ENCODE measurements at regions not wholly inside any gene's neighbourhood (a gene's known extent, or its start where the extent isn't known, plus 50 kb on each side); places are given as distances from the start of the nearest gene placed in this dataset.
"Not testable (repeated sequence)": the region's sequence is repeated elsewhere in the genome, so short reads cannot be mapped to it uniquely, and the experiment has no call there.

GRCh38 chr7:9507290-9507689 lies 1073.9 kb downstream of the NXPH1 start:
- Histone ChIP-seq H3K9ac (no peak overlapping the region), H3K4me3 (no peak overlapping the region), H3K4me2 (no peak overlapping the region), H3K27me3 (no peaks in the 10 kb centered on the region), H4K20me1 (no peaks in the 10 kb centered on the region), H3K27ac (no peak overlapping the region), H3K4me1 (no peaks in the 10 kb centered on the region), H3K36me3 (no peaks in the 10 kb centered on the region), H3K9me3 (no peaks in the 10 kb centered on the region)
- TF ChIP-seq Cebpa-rat (IDR thresholded peaks at IDR 0.05), result no peak

- no peak overlapping the region for H3K9ac ChIP-seq
- H3K9me3 ChIP-seq, result no peaks in the 10 kb centered on the region
Observed at GRCh38 chr7:9516662-9517061, 1083.3 kb downstream of the NXPH1 start.

GRCh38 chr7:9523579-9523978 lies 1090.2 kb downstream of the NXPH1 start:
- H3K4me2 ChIP-seq, result no peak overlapping the region
- no peak for TF ChIP-seq Cebpa-rat (IDR thresholded peaks at IDR 0.05)
- H3K27ac ChIP-seq, result no peak overlapping the region
- no peaks in the 10 kb centered on the region for H3K9me3 ChIP-seq
- H3K27me3 ChIP-seq, result no peaks in the 10 kb centered on the region
- no peak overlapping the region for H3K4me3 ChIP-seq
- no peaks in the 10 kb centered on the region for H3K4me1 ChIP-seq
- H3K9ac ChIP-seq, result no peak overlapping the region
- H3K36me3 ChIP-seq, result no peaks in the 10 kb centered on the region
- H4K20me1 ChIP-seq, result no peaks in the 10 kb centered on the region

More at GRCh38 chr7:9516662-9517061, 1083.3 kb downstream of the NXPH1 start:
- H3K4me1 ChIP-seq, result no peaks in the 10 kb centered on the region
- no peak overlapping the region for H3K4me2 ChIP-seq
- no peaks in the 10 kb centered on the region for H3K27me3 ChIP-seq
- H4K20me1 ChIP-seq, result no peaks in the 10 kb centered on the region
- no peaks in the 10 kb centered on the region for H3K36me3 ChIP-seq
- TF ChIP-seq Cebpa-rat (IDR thresholded peaks at IDR 0.05), result no peak
- H3K27ac ChIP-seq, result no peak overlapping the region
- no peak overlapping the region for H3K4me3 ChIP-seq

GRCh38 chr7:9552431-9552830 lies 1119.0 kb downstream of the NXPH1 start:
- not testable (repeated sequence) for H3K9me3 ChIP-seq, H3K9ac ChIP-seq, H3K4me1 ChIP-seq, H3K27ac ChIP-seq, H3K4me3 ChIP-seq, H3K27me3 ChIP-seq, H3K4me2 ChIP-seq, H3K36me3 ChIP-seq, H4K20me1 ChIP-seq

GRCh38 chr7:9557853-9558252 lies 1124.4 kb downstream of the NXPH1 start:
- no peaks in the 10 kb centered on the region for H3K4me1 ChIP-seq
- H3K27me3 ChIP-seq, result no peaks in the 10 kb centered on the region
- no peak for TF ChIP-seq Cebpa-rat (IDR thresholded peaks at IDR 0.05)
- H3K4me3 ChIP-seq, result no peak overlapping the region
- H3K36me3 ChIP-seq, result no peaks in the 10 kb centered on the region
- H4K20me1 ChIP-seq, result no peaks in the 10 kb centered on the region
- H3K27ac ChIP-seq, result no peak overlapping the region
- no peak overlapping the region for H3K4me2 ChIP-seq
- H3K9me3 ChIP-seq, result no peaks in the 10 kb centered on the region
- no peak overlapping the region for H3K9ac ChIP-seq

GRCh38 chr7:9575716-9576115 lies 1142.3 kb downstream of the NXPH1 start:
- Histone ChIP-seq H3K4me2 (no peak overlapping the region), H3K36me3 (no peaks in the 10 kb centered on the region), H3K27me3 (no peaks in the 10 kb centered on the region), H4K20me1 (no peaks in the 10 kb centered on the region), H3K9ac (no peak overlapping the region), H3K4me3 (no peak overlapping the region), H3K4me1 (no peaks in the 10 kb centered on the region), H3K27ac (no peak overlapping the region), H3K9me3 (no peaks in the 10 kb centered on the region)
- no peak for TF ChIP-seq Cebpa-rat (IDR thresholded peaks at IDR 0.05)

GRCh38 chr7:9582824-9583223 lies 1149.4 kb downstream of the NXPH1 start:
- Histone ChIP-seq H4K20me1 (no peaks in the 10 kb centered on the region), H3K4me2 (no peak overlapping the region), H3K4me1 (no peaks in the 10 kb centered on the region), H3K4me3 (no peak overlapping the region), H3K9me3 (no peaks in the 10 kb centered on the region), H3K27me3 (no peaks in the 10 kb centered on the region), H3K27ac (no peak overlapping the region), H3K9ac (no peak overlapping the region), H3K36me3 (no peaks in the 10 kb centered on the region)
- TF ChIP-seq Cebpa-rat (IDR thresholded peaks at IDR 0.05), result no peak

GRCh38 chr7:9598411-9598810 lies 1165.0 kb downstream of the NXPH1 start:
- H3K4me2 ChIP-seq, result no peak overlapping the region
- no peak overlapping the region for H3K4me3 ChIP-seq
- no peaks in the 10 kb centered on the region for H4K20me1 ChIP-seq
- H3K27me3 ChIP-seq, result no peaks in the 10 kb centered on the region
- no peaks in the 10 kb centered on the region for H3K4me1 ChIP-seq
- H3K36me3 ChIP-seq, result no peaks in the 10 kb centered on the region
- H3K9ac ChIP-seq, result no peak overlapping the region
- no peak overlapping the region for H3K27ac ChIP-seq
- no peak for TF ChIP-seq Cebpa-rat (IDR thresholded peaks at IDR 0.05)
- no peaks in the 10 kb centered on the region for H3K9me3 ChIP-seq

- Histone ChIP-seq H3K36me3 (no peaks in the 10 kb centered on the region), H3K4me3 (no peak overlapping the region), H3K9ac (no peak overlapping the region), H3K27me3 (no peaks in the 10 kb centered on the region), H3K9me3 (no peaks in the 10 kb centered on the region), H3K4me1 (no peaks in the 10 kb centered on the region), H3K27ac (no peak overlapping the region), H4K20me1 (no peaks in the 10 kb centered on the region), H3K4me2 (no peak overlapping the region)
- no peak for TF ChIP-seq Cebpa-rat (IDR thresholded peaks at IDR 0.05)
Observed at GRCh38 chr7:9600974-9601373, 1167.6 kb downstream of the NXPH1 start.

GRCh38 chr7:9603291-9603690 lies 1169.9 kb downstream of the NXPH1 start:
- Histone ChIP-seq H3K4me2 (no peak overlapping the region), H3K36me3 (no peaks in the 10 kb centered on the region), H4K20me1 (no peaks in the 10 kb centered on the region), H3K4me1 (no peaks in the 10 kb centered on the region), H3K9ac (no peak overlapping the region), H3K9me3 (no peaks in the 10 kb centered on the region), H3K4me3 (no peak overlapping the region), H3K27me3 (no peaks in the 10 kb centered on the region), H3K27ac (no peak overlapping the region)
- TF ChIP-seq Cebpa-rat (IDR thresholded peaks at IDR 0.05), result no peak

GRCh38 chr7:9608560-9608959 lies 1175.2 kb downstream of the NXPH1 start:
- Histone ChIP-seq H3K9me3 (no peaks in the 10 kb centered on the region), H3K36me3 (no peaks in the 10 kb centered on the region), H3K27ac (no peak overlapping the region), H3K27me3 (no peaks in the 10 kb centered on the region), H3K4me2 (no peak overlapping the region), H3K4me1 (no peaks in the 10 kb centered on the region), H3K9ac (no peak overlapping the region), H3K4me3 (no peak overlapping the region), H4K20me1 (no peaks in the 10 kb centered on the region)
- no peak for TF ChIP-seq Cebpa-rat (IDR thresholded peaks at IDR 0.05)

GRCh38 chr7:9620899-9621298 lies 1187.5 kb downstream of the NXPH1 start:
- not testable (repeated sequence) for H3K36me3 ChIP-seq, H4K20me1 ChIP-seq, H3K4me3 ChIP-seq, H3K4me2 ChIP-seq, H3K27me3 ChIP-seq, H3K27ac ChIP-seq, H3K9ac ChIP-seq, H3K4me1 ChIP-seq, H3K9me3 ChIP-seq

GRCh38 chr7:9621306-9621902 lies 1188.0 kb downstream of the NXPH1 start:
- H3K9me3 ChIP-seq, H3K36me3 ChIP-seq, H3K27ac ChIP-seq, H4K20me1 ChIP-seq, H3K9ac ChIP-seq, H3K4me1 ChIP-seq, H3K4me2 ChIP-seq, H3K4me3 ChIP-seq, H3K27me3 ChIP-seq: not testable (repeated sequence)

Data from BLaER1 (cell line).